Suprapubic skin (tissue), 4 donors: ENCODE measurements at regions not wholly inside any gene's neighbourhood (a gene's known extent, or its start where the extent isn't known, plus 50 kb on each side); places are given as distances from the start of the nearest gene placed in this dataset.

ENCODE experiments used
- DNase-seq, 2 donors: peaks; one replicate each; pipeline ENCODE4 v3.0.0-alpha.2; 2019; ENCODE audit warnings: low spot score in 2 of 2
- H3K27ac ChIP-seq: fragments of 200-600 bp; sonication (generic); one replicate; pipeline ENCODE4 v1.5.1; 2019
- H3K27me3 ChIP-seq: fragments of 200-600 bp; sonication (generic); one replicate; pipeline ENCODE4 v1.5.1; 2019
- H3K36me3 ChIP-seq: fragments of 200-600 bp; sonication (generic); one replicate; pipeline ENCODE4 v1.5.1; 2019
- H3K4me1 ChIP-seq: fragments of 200-600 bp; sonication (generic); one replicate; pipeline ENCODE4 v1.5.1; 2019
- H3K4me3 ChIP-seq: fragments of 200-600 bp; sonication (generic); one replicate; pipeline ENCODE4 v1.5.1; 2019; ENCODE audit warnings: mild to moderate bottlenecking
- H3K9me3 ChIP-seq: fragments of 200-600 bp; sonication (generic); one replicate; pipeline ENCODE4 v1.5.1; 2019
- CTCF ChIP-seq, 2 donors: fragments of 200-600 bp in 1 of 2; fragments of 450-650 bp in 1 of 2; sonication (generic) in 1 of 2; IDR thresholded peaks; one replicate each; pipeline ENCODE4 v1.5.1; 2016 to 2019; ENCODE audit warnings: antibody characterized with exemption in 2 of 2, mild to moderate bottlenecking in 1 of 2, moderate library complexity in 1 of 2
- EP300 ChIP-seq: sonication (generic); formaldehyde crosslinking; IDR thresholded peaks from one replicate; pipeline ENCODE4 v1.6.1; 2017; ENCODE audit warnings: antibody characterized with exemption
- POLR2A ChIP-seq, 2 donors: fragments of 450-650 bp; IDR thresholded peaks; one replicate each; pipeline ENCODE4 v1.6.1; 2017; ENCODE audit warnings: antibody characterized with exemption in 2 of 2, mild to moderate bottlenecking in 2 of 2, moderate library complexity in 2 of 2
- POLR2AphosphoS5 ChIP-seq, 3 donors: sonication (generic); formaldehyde crosslinking; IDR thresholded peaks; one replicate each; pipeline ENCODE4 v1.6.1; 2017; ENCODE audit warnings: antibody characterized with exemption in 3 of 3
- WGBS: methylation state at CpG from one replicate; pipeline ENCODE4 v1.1.5; 2018; 5-methylcytosine and 5-hydroxymethylcytosine counted together

- no peaks in the 10 kb centered on the region for H3K9me3 ChIP-seq
- 93% methylated on average over 3 of the region's 3 CpGs for WGBS
- no peaks in the 10 kb centered on the region for H3K36me3 ChIP-seq
- no peaks in the 10 kb centered on the region for H3K27me3 ChIP-seq
- no peak overlapping the region for H3K27ac ChIP-seq
- DNase-seq = no peak
- no peak overlapping the region for H3K4me3 ChIP-seq
- H3K4me1 ChIP-seq = no peaks in the 10 kb centered on the region
- no peak for TF ChIP-seq POLR2A (IDR thresholded peaks at IDR 0.05)
- TF ChIP-seq EP300 = no peak
- TF ChIP-seq POLR2AphosphoS5 (IDR thresholded peaks at IDR 0.05) = no peak
- no peak for TF ChIP-seq CTCF (IDR thresholded peaks at IDR 0.05)
Observed at GRCh38 chr5:133789428-133789827, 177.1 kb upstream of the FSTL4 start.

GRCh38 chr5:133788121-133788520, 175.8 kb upstream of the FSTL4 start:
- Histone ChIP-seq H3K4me1 (no peaks in the 10 kb centered on the region), H3K27me3 (no peaks in the 10 kb centered on the region), H3K36me3 (no peaks in the 10 kb centered on the region), H3K4me3 (no peak overlapping the region), H3K27ac (no peak overlapping the region), H3K9me3 (no peaks in the 10 kb centered on the region)
- DNase-seq = no peak
- WGBS = 91% methylated on average over 8 of the region's 11 CpGs
- TF ChIP-seq POLR2AphosphoS5 (IDR thresholded peaks at IDR 0.05) (no peak), EP300 (no peak), CTCF (IDR thresholded peaks at IDR 0.05) (no peak), POLR2A (IDR thresholded peaks at IDR 0.05) (no peak)

GRCh38 chr5:133786420-133786819, 174.1 kb upstream of the FSTL4 start:
- Histone ChIP-seq H3K4me1 (no peaks in the 10 kb centered on the region), H3K27me3 (no peaks in the 10 kb centered on the region), H3K9me3 (no peaks in the 10 kb centered on the region), H3K27ac (no peak overlapping the region), H3K4me3 (no peak overlapping the region), H3K36me3 (no peaks in the 10 kb centered on the region)
- WGBS = 48% methylated on average over 4 of the region's 4 CpGs
- TF ChIP-seq EP300 = no peak
- no peak for TF ChIP-seq POLR2A (IDR thresholded peaks at IDR 0.05)
- no peak for TF ChIP-seq CTCF (IDR thresholded peaks at IDR 0.05)
- TF ChIP-seq POLR2AphosphoS5 (IDR thresholded peaks at IDR 0.05) = no peak
- DNase-seq = no peak

GRCh38 chr5:133785182-133785581, 172.8 kb upstream of the FSTL4 start:
- TF ChIP-seq POLR2A (IDR thresholded peaks at IDR 0.05) = no peak
- no peak for TF ChIP-seq POLR2AphosphoS5 (IDR thresholded peaks at IDR 0.05)
- TF ChIP-seq EP300 = no peak
- no peak for TF ChIP-seq CTCF (IDR thresholded peaks at IDR 0.05)
- no peak overlapping the region for H3K4me3 ChIP-seq
- no peak for DNase-seq
- H3K9me3 ChIP-seq = no peaks in the 10 kb centered on the region
- H3K36me3 ChIP-seq = no peaks in the 10 kb centered on the region
- no peaks in the 10 kb centered on the region for H3K27me3 ChIP-seq
- WGBS = 69% methylated on average over 3 of the region's 3 CpGs
- H3K27ac ChIP-seq = no peak overlapping the region
- no peaks in the 10 kb centered on the region for H3K4me1 ChIP-seq

GRCh38 chr5:133783481-133783880, 171.1 kb upstream of the FSTL4 start:
- DNase-seq = no peak
- H3K9me3 ChIP-seq = no peaks in the 10 kb centered on the region
- no peak overlapping the region for H3K27ac ChIP-seq
- TF ChIP-seq POLR2A (IDR thresholded peaks at IDR 0.05) (no peak), POLR2AphosphoS5 (IDR thresholded peaks at IDR 0.05) (no peak), CTCF (IDR thresholded peaks at IDR 0.05) (no peak), EP300 (no peak)
- WGBS = 54% methylated on average over 5 of the region's 5 CpGs
- no peaks in the 10 kb centered on the region for H3K4me1 ChIP-seq
- H3K27me3 ChIP-seq = no peaks in the 10 kb centered on the region
- H3K36me3 ChIP-seq = no peaks in the 10 kb centered on the region
- H3K4me3 ChIP-seq = no peak overlapping the region
